Esophagus squamous epithelium (tissue), 4 donors: ENCODE measurements at regions not wholly inside any gene's neighbourhood (a gene's known extent, or its start where the extent isn't known, plus 50 kb on each side); places are given as distances from the start of the nearest gene placed in this dataset.

Experiments
- CTCF ChIP-seq, 6 experiments: fragments of 450-650 bp in 4 of 6; fragments of 200-600 bp in 2 of 6; sonication (generic) in 2 of 6; IDR thresholded peaks; one replicate each; pipeline ENCODE4 v1.5.1; 2016 to 2019; ENCODE audit warnings: antibody characterized with exemption in 6 of 6, mild to moderate bottlenecking in 4 of 6, moderate library complexity in 4 of 6
- POLR2A ChIP-seq, 4 donors: fragments of 450-650 bp; IDR thresholded peaks; one replicate each; pipeline ENCODE4 v1.6.1; 2017; ENCODE audit warnings: antibody characterized with exemption in 4 of 4, mild to moderate bottlenecking in 4 of 4, moderate library complexity in 3 of 4

GRCh38 chr6:94227741-94228140 is 808.4 kb upstream of the EPHA7 start:
- TF ChIP-seq POLR2A (IDR thresholded peaks at IDR 0.05) (no peak), CTCF (IDR thresholded peaks at IDR 0.05) (no peak)
